GOT3 (cell line): ENCODE measurements at regions not wholly inside any gene's neighbourhood (a gene's known extent, or its start where the extent isn't known, plus 50 kb on each side); places are given as distances from the start of the nearest gene placed in this dataset.

Experiments used
- DNase-seq: peaks from one replicate; lab custom pipeline; 2025; ENCODE audit warnings: mixed read lengths; lab: John Stamatoyannopoulos, UW

- no peak for DNase-seq
These were observed 571.8 kb downstream of the QKI start for GRCh38 chr6:163986313-163986712.

- DNase-seq: no peak
These were observed 571.2 kb downstream of the QKI start for GRCh38 chr6:163985710-163986109.

- DNase-seq: no peak
These were observed 570.5 kb downstream of the QKI start for GRCh38 chr6:163985040-163985439.

- no peak for DNase-seq
These were observed 569.8 kb downstream of the QKI start for GRCh38 chr6:163984124-163984936.

- no peak for DNase-seq
These were observed 569.2 kb downstream of the QKI start for GRCh38 chr6:163983679-163984078.

- DNase-seq: no peak
These were observed 559.8 kb downstream of the QKI start for GRCh38 chr6:163974322-163974721.

- DNase-seq: no peak
These were observed 557.6 kb downstream of the QKI start for GRCh38 chr6:163971841-163972838.

GRCh38 chr6:163970846-163971564, 556.5 kb downstream of the QKI start:
- DNase-seq: no peak

- DNase-seq: no peak
These were observed 551.2 kb downstream of the QKI start for GRCh38 chr6:163965426-163966348.

- no peak for DNase-seq
These were observed 550.3 kb downstream of the QKI start for GRCh38 chr6:163964789-163965188.

- no peak for DNase-seq
These were observed 548.9 kb downstream of the QKI start for GRCh38 chr6:163963205-163964120.

- DNase-seq: no peak
These were observed 548.2 kb downstream of the QKI start for GRCh38 chr6:163962627-163963117.

GRCh38 chr6:163960128-163960527, 545.6 kb downstream of the QKI start:
- no peak for DNase-seq

- DNase-seq: no peak
These were observed 544.1 kb downstream of the QKI start for GRCh38 chr6:163958646-163959045.

GRCh38 chr6:163956571-163957407, 542.3 kb downstream of the QKI start:
- DNase-seq: no peak

- no peak for DNase-seq
These were observed 541.2 kb downstream of the QKI start for GRCh38 chr6:163955756-163956155.

GRCh38 chr6:163955096-163955495, 540.6 kb downstream of the QKI start:
- DNase-seq: no peak

GRCh38 chr6:163954088-163954775, 539.7 kb downstream of the QKI start:
- DNase-seq: no peak
